GM20431 (cell line): ENCODE measurements at regions not wholly inside any gene's neighbourhood (a gene's known extent, or its start where the extent isn't known, plus 50 kb on each side); places are given as distances from the start of the nearest gene placed in this dataset.

ENCODE experiments used
- in situ Hi-C: fragments of 300-500 bp; cut with MseI, MboI; formaldehyde crosslinking; loops from one replicate; pipeline ENCODE4 v1.15.0; 2020; ENCODE audit warnings: low sequenced_read_pairs; ENCODE audit not compliant: unreplicated experiment

GRCh38 chr11:21909145-21909544, 283.7 kb upstream of the ANO5 start:
- in situ Hi-C loops: no loop called here

- in situ Hi-C loops: no loop called here
Measured at GRCh38 chr11:21911061-21911460, 281.8 kb upstream of the ANO5 start.

DNA sequence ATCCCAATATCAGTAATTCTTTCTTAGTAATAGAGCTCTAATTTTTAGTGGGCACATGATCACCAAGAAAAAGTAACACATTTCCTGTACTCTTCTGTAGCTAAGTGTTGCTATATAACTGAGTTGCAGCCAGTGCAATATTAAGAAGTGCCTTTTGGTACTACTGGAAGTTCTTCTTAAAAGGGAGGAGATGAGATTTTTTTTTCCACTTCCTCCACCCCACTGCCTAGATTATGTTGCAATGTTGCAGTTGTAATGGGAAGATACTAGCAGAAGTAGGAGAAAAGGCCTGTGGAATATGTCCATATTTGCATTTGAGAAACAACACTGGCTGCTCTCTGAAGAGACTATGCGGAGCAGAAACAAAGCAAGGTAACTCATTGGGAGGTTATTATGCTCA, 280.6 kb upstream of the ANO5 start:
- in situ Hi-C loops: no loop called here

DNA sequence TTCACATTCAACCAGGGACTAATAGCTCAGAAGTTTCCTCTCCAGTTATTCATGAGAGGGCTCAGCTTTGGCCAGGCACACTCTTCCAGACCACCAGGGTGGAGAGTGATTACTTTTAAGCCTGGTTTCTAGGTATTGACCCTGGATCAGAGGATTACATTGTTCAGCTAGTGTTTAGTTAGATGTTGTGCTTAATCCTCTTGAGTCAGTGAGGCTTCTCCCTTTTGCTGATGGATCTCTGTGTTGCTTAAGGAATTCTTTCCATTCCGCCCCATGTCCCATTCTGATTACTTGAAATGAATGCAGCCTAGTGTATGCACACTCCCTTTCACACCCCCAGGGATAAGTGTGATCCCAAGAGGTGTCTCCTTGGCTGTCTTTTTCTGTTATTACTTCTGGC, 271.7 kb upstream of the ANO5 start:
- in situ Hi-C loops: no loop called here

DNA sequence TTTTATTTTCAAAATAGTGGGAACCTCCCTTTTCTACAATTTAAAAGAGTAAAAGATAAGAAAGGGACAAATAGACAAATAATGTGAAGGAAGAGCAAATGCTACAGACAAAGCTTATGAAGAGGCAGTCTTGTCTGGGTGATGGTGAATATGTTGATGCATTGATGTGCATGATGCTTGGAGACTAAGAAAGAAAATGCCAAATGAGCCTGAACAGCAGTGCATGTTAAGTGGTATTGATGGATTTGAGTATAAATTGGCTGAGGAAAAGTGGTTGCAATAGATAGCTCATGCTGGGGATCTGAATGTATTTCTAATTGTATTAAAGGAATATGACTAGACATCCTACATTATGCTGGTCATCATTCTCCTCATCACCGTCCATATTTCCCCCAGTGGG, 268.6 kb upstream of the ANO5 start:
- in situ Hi-C loops: no loop called here

DNA sequence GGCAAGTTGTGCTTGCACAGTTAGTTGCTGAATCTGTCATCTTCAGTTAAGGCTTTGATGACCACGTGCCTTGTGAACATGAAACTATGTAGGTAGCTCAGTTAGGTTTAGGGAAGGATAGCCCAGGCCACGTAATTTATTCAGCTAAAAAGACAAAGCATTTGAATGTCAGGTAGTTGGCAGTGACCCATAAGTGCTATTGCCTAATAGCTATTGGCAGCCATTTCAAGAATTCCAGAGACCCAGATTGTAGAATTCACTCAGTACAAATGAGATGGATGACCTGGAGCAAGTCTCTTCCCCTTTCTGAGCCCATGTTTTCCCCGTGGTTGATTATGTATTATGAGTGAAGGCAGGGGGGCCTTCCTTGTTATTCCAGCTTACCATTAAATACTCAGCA, 265.3 kb upstream of the ANO5 start:
- in situ Hi-C loops: no loop called here

GRCh38 chr11:21928847-21929246, 264.0 kb upstream of the ANO5 start:
- in situ Hi-C loops: no loop called here

GRCh38 chr11:21930408-21930807, 262.5 kb upstream of the ANO5 start:
- in situ Hi-C loops: no loop called here

DNA sequence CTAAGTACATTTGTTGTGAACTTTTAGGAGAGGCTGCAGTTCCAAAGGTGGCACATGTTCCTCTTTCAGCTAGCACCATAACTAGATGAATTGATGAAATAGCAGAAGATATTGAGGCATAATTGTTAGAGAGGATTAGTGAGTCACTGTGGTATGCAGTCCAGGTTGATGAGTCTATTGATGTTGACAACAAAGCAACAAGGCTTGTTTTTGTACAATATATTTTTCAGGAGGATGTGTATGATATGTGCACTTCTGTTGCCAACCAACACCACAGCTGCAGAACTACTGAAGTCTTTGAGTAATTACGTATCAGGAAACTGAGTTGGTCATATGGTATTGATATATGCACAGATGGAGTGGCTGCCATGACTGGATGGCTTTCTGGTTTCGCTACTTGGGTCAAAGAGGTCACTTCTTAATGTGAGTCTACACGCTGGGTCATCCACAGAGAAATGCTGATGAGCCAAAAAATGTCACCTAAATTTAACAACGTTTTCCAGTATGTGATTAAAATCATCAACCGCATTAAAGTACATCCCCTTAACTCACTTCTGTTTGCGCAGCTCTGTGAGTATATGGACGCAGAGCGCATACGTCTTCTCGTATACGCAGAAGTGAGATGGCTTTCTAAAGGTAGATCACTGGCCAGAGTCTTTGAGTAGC, 261.3 kb upstream of the ANO5 start:
- in situ Hi-C loops: no loop called here

DNA sequence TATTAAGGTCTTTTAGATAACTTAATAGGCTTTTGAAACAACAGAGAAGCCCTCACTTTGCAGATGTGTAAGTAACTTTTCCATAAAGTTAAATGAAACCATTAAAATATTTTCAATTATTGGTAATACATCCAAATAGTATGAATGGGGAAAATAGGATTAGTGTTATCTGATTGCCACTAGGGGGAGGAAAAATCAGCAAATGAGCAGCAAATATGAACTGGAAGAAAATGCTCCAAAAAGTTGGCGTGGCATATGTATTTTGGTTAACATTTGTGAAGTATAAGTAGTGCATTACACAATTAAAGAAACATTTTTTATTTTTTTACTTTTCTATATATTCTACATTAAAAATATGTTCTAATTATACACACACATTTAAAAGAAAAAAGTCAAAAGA, 259.8 kb upstream of the ANO5 start:
- in situ Hi-C loops: no loop called here

DNA sequence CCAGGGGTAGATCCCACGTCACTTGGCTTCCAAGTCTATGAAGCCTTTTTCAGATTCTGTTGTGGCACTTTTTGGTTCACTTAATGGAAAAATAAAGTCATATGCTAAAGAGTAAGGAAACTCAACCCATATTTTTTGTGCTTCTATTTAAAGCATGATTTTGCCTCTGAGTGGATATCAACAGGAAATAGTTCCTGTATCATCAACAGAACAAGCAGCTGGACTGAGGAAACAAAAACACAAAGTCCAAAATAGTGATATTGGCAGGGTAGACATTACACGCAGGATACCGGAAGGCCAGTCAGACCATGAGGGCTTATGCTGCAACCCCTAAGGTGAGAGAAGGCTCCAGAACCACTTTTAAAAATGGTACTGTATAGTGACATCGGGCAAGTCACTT, 248.3 kb upstream of the ANO5 start:
- in situ Hi-C loops: no loop called here

DNA sequence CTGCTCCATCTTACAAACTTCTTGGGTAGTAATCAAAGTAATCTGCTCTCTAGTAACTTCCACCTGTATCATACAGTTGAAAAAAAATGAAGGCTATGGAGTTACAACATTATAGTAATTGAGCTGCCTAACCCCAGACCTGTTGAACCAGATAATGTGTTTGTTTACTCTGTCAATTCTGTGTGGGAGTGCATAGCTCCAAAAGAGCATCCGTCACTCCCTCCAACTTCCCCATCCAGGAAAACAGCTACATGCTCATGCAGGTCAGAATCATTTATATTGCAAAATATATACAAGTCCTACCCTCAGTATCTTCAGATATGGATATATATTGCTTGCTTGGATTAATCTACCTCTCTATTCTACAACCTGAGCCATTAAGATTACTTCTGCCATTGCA, 244.0 kb upstream of the ANO5 start:
- in situ Hi-C loops: no loop called here

GRCh38 chr11:21949763-21950413, 243.0 kb upstream of the ANO5 start:
- in situ Hi-C loops: no loop called here

DNA sequence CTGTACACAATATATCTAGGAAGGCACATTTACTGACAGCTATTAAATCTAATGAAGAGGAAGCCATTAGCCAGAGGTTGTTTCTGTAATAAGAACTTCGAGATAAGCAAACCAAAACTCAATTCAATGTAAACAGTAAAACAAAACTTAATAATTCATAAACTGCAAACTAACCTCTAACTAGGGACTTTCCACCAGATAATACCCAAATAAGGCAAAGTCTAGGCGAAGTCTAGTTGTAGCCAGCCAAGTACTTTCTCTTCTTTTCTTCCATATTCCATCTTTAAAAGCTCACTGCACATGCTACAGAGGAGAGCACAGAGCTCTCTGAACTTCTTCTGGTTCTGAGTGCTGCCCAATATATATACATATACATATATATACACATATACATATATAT, 229.9 kb upstream of the ANO5 start:
- in situ Hi-C loops: no loop called here

DNA sequence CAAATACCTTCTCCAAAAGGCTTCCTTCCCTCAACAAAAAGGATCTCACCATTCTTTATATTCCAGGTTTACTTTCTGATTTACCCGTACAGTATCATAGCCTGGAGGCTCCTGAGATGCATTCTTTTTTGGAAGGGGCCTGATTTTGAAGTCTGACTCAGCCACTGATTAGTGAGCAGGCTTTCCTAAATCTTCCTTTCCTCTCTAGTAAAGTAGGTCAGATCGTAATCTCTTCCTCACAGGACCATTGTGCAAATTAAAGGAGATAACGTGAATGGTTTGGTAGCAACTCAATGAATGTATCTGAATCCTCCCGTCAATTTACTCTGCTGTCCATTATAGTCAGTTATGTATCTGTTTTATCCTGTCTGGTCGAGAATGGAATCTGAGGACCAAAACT, 227.7 kb upstream of the ANO5 start:
- in situ Hi-C loops: no loop called here

GRCh38 chr11:21968702-21969101, 224.2 kb upstream of the ANO5 start:
- in situ Hi-C loops: no loop called here

DNA sequence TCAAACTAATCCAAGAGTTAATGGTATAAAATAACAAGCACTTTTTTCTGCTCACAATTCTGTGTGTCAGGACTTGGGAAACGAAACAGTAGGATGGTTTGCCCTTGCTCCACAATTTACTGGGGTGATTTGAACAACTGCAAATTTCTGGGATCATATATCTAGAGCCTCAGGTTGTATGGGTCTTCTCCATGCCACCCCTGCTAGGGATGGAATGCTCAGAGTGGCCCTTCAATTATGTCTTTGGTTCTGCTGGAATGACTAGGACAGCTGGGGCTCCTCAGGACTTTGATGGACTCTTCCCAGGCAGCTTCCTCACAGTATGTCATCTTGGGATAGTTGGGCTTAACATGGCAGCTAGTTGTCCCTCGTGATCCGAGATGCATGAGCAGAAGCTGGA, 223.0 kb upstream of the ANO5 start:
- in situ Hi-C loops: no loop called here

GRCh38 chr11:21975242-21975641, 217.6 kb upstream of the ANO5 start:
- in situ Hi-C loops: no loop called here

GRCh38 chr11:21976210-21976609, 216.7 kb upstream of the ANO5 start:
- in situ Hi-C loops: no loop called here

DNA sequence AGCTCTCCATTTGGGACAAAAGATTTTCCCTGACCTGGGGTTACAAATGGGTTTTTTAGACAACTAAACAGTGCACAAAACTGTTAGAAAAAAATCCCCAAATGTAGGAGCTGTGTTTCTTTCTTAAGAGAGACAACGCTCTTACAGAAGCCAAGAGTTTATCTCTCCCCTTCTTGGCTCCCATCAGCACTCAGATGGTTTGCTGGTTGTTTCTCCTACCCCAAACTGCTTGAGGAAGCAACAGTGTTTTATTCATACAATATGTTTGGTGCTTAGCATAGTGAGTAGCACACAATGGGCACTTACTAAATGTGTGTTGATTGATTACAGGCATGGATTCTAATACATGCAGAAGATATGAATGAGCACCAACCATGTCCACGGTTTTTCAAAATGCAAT, 209.5 kb upstream of the ANO5 start:
- in situ Hi-C loops: no loop called here

- in situ Hi-C loops: no loop called here
Measured at GRCh38 chr11:21986361-21986760, 206.5 kb upstream of the ANO5 start.

GRCh38 chr11:21987261-21987660, 205.6 kb upstream of the ANO5 start:
- in situ Hi-C loops: no loop called here
